Heart right ventricle (tissue), 16 donors: ENCODE measurements at regions not wholly inside any gene's neighbourhood (a gene's known extent, or its start where the extent isn't known, plus 50 kb on each side); places are given as distances from the start of the nearest gene placed in this dataset.
A peak's percentile ranks its signal among the peaks of the same experiment; 100 is the strongest.
"Not testable (repeated sequence)": the region's sequence is repeated elsewhere in the genome, so short reads cannot be mapped to it uniquely, and the experiment has no call there.

Experiments used
- ATAC-seq, 8 donors: fragments of 200-7000 bp; cut with Tn5 transposase; one replicate each; pipeline ENCODE4 v1.9.1; 2020; ENCODE audit warnings: mild to moderate bottlenecking in 8 of 8, moderate library complexity in 8 of 8, moderate number of reproducible peaks in 1 of 8
- DNase-seq, 2 donors: peaks; one replicate each; pipeline ENCODE4 v3.0.0-alpha.2; 2020
- H3K27ac ChIP-seq, 10 donors: fragments of 200-600 bp; sonication (generic) in 2 of 10; one replicate each; pipeline versions ENCODE4 v1.5.0 to v1.8.0; 2020 to 2022; ENCODE audit warnings: mild to moderate bottlenecking in 3 of 10
- H3K27me3 ChIP-seq, 7 donors: fragments of 200-600 bp; one replicate each; pipeline ENCODE4 v1.8.0; 2021 to 2022; ENCODE audit warnings: mild to moderate bottlenecking in 2 of 7
- H3K36me3 ChIP-seq, 9 donors: fragments of 200-600 bp; sonication (generic) in 1 of 9; one replicate each; pipeline versions ENCODE4 v1.5.0 to v1.8.0; 2020 to 2022; ENCODE audit warnings: mild to moderate bottlenecking in 2 of 9
- H3K4me1 ChIP-seq, 9 donors: fragments of 200-600 bp; sonication (generic) in 1 of 9; one replicate each; pipeline versions ENCODE4 v1.5.0 to v1.8.0; 2020 to 2022; ENCODE audit warnings: mild to moderate bottlenecking in 4 of 9
- H3K4me3 ChIP-seq, 10 donors: fragments of 200-600 bp; sonication (generic) in 2 of 10; one replicate each; pipeline versions ENCODE4 v1.5.0 to v1.8.0; 2020 to 2022; ENCODE audit warnings: mild to moderate bottlenecking in 7 of 10, moderate library complexity in 2 of 10
- H3K9me3 ChIP-seq, 11 donors: fragments of 200-600 bp in 10 of 11; sonication (generic) in 2 of 11; one replicate each; pipeline versions ENCODE4 v1.5.0 to v1.8.0; 2013 to 2022; ENCODE audit warnings: mild to moderate bottlenecking in 2 of 11, control low read depth in 1 of 11, moderate library complexity in 1 of 11
- CTCF ChIP-seq, 9 donors: fragments of 200-600 bp; sonication (generic) in 2 of 9; IDR thresholded peaks; one replicate each; pipeline versions ENCODE4 v1.5.0 to v1.8.0; 2021 to 2022; ENCODE audit warnings: antibody characterized with exemption in 9 of 9, mild to moderate bottlenecking in 5 of 9, moderate library complexity in 1 of 9
- WGBS, 2 donors: extraction: QIAGEN DNeasy Blood & Tissue Kit; methylation state at CpG; one replicate each; pipeline ENCODE4 v1.1.7; 2013; ENCODE audit warnings: inconsistent platforms in 1 of 2; 5-methylcytosine and 5-hydroxymethylcytosine counted together
- intact Hi-C, 10 donors: fragments of 100-400 bp; cut with DNase I; formaldehyde crosslinking; loops; one replicate each; pipeline versions ENCODE4 v1.11.1 to v1.14.2; 2022
- donor health status: Arrhythmogenic right ventricular cardiomyopathy.
- donor health status: ischemic (EF 13 %, LVEDD 7.1; RV severe dilation, severe dysfunction).
- donor health status: healthy with polysubstance abuse.
- donor health status: DM: no; HTN: yes; CAD: no.
- donor health status: DM: no; HTN: no; CAD: no.
- donor health status: ischemic (EF 25% LVEDD 6.9; RV normal size, moderate dysfunction).
- donor health status: ischemic (EF 25% LVEDD 5.7; RV mildly dilated, moderate dysfunction).
- donor health status: healthy.
- donor health status: DM: yes; HTN: yes; CAD: no.
- donor health status: Ischemic cardiomyopathy.
- donor health status: ischemic (EF 35%, LVEDD 5.7; RV mildly dilated, moderate dysfunction).
- donor health status: nonischemic (EF 11% LVEDD 7.7; RV severe dilation, severe dysfunction).
- donor health status: DM: yes; HTN: yes; CAD: no.
- donor health status: PGD.
- donor health status: ischemic (EF 29% LVEDD 5.4; RV normal size, mild dysfunction).
- donor health status: nonischemic (EF 23%, LVEDD 6.1; RV moderate dilation, normal function).

GRCh38 chr18:14978191-14978590 is 230.2 kb downstream of the ANKRD30B start:
- Histone ChIP-seq H3K4me3 (no peak overlapping the region), H3K9me3 (no peaks in the 10 kb centered on the region), H3K27me3 (peaks cover 0 to 19% (median 7%) of the 10 kb centered on the region in 7 donors), H3K4me1 (no peaks in the 10 kb centered on the region), H3K36me3 (no peaks in the 10 kb centered on the region), H3K27ac (no peak overlapping the region)
- DNase-seq (no peak), ATAC-seq (no peak)
- intact Hi-C loops = no loop called here
- TF ChIP-seq CTCF (IDR thresholded peaks at IDR 0.05) = no peak
- 74 to 84% methylated on average over 3 of the region's 3 CpGs for WGBS, 2 donors

DNA sequence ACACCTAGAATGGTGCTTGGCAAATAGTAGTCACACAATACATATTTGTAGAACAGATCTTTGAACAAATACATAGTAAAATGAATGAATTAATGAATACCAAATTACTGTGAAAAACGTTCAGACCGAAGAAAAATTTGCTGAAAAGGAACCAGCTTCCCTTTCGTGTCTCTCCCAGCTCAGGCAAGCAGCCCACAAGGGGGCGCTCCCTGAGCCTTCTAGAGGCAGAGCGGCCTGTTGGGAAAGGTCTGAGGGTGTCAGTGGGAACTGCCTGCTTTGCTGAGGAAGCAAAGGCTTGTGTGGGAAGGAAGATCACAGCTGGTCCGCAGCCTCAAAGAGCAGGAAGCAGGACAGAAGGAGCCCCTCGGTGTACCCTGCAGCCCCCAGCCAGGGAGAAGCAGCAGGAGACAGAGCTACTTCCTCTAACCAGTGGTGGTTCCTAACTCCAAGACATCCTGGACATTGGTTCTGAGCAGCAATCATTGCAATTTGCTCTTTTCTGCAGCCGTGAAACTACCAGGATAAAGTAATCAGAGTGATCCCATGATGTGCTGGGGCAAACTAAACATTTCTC is 231.1 kb downstream of the ANKRD30B start:
- peaks cover 0 to 19% (median 7%) of the 10 kb centered on the region in 7 donors for H3K27me3 ChIP-seq
- no peaks in the 10 kb centered on the region for H3K4me1 ChIP-seq
- DNase-seq (no peak), ATAC-seq (no peak)
- no peaks in the 10 kb centered on the region for H3K9me3 ChIP-seq
- peak in 7 of 9 donors; percentile 40 to 54 (median 44) for TF ChIP-seq CTCF (IDR thresholded peaks at IDR 0.05)
- H3K36me3 ChIP-seq = no peaks in the 10 kb centered on the region
- H3K27ac ChIP-seq = no peak overlapping the region
- WGBS, 2 donors = 23 to 30% methylated on average over 8 of the region's 8 CpGs
- H3K4me3 ChIP-seq = no peak overlapping the region
- intact Hi-C loops = no loop called here

- DNase-seq (no peak), ATAC-seq (no peak)
- intact Hi-C loops = no loop called here
- Histone ChIP-seq H3K4me3 (no peak overlapping the region), H3K36me3 (no peaks in the 10 kb centered on the region), H3K27ac (no peak overlapping the region), H3K27me3 (peaks cover 0 to 19% (median 7%) of the 10 kb centered on the region in 7 donors), H3K9me3 (no peaks in the 10 kb centered on the region), H3K4me1 (no peaks in the 10 kb centered on the region)
- whole genome bisulfite sequencing, 2 donors = 60 to 69% methylated on average over 3 of the region's 3 CpGs
- no peak for TF ChIP-seq CTCF (IDR thresholded peaks at IDR 0.05)
Measured at GRCh38 chr18:14979875-14980274, 231.9 kb downstream of the ANKRD30B start.

DNA sequence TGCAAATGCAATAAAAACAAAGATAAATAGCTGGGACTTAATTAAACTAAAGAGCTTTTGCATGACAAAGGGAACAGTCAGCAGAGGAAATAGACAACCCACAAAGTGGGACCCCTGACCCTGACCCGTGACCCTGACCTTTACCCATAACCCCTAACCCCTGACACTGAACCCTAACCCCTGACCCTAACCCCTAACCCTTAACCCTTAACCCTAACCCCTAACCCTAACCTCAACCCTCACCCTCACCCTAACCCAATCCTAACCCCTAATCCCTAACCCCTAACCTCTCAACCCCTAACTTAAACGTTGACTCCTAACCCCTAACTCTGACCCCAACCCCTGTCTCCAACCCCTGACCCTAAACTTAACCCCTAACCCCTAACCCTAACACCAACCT is 236.6 kb downstream of the ANKRD30B start:
- H3K4me1 ChIP-seq, DNase-seq, ATAC-seq, H3K27me3 ChIP-seq, H3K27ac ChIP-seq, H3K36me3 ChIP-seq, H3K4me3 ChIP-seq, intact Hi-C loops: not testable (repeated sequence)
- peaks cover 0 to 15% (median 0%) of the 10 kb centered on the region in 11 donors for H3K9me3 ChIP-seq
- WGBS, 2 donors = 21 to 43% methylated on average over 2 of the region's 2 CpGs

- H3K4me3 ChIP-seq, intact Hi-C loops, H3K27ac ChIP-seq, ATAC-seq, DNase-seq, H3K4me1 ChIP-seq, H3K27me3 ChIP-seq, H3K36me3 ChIP-seq: not testable (repeated sequence)
- 87 to 89% methylated on average over 20 of the region's 20 CpGs for WGBS, 2 donors
- peaks cover 0 to 15% (median 0%) of the 10 kb centered on the region in 11 donors for H3K9me3 ChIP-seq
Measured at GRCh38 chr18:14985291-14986013, 237.5 kb downstream of the ANKRD30B start.

DNA sequence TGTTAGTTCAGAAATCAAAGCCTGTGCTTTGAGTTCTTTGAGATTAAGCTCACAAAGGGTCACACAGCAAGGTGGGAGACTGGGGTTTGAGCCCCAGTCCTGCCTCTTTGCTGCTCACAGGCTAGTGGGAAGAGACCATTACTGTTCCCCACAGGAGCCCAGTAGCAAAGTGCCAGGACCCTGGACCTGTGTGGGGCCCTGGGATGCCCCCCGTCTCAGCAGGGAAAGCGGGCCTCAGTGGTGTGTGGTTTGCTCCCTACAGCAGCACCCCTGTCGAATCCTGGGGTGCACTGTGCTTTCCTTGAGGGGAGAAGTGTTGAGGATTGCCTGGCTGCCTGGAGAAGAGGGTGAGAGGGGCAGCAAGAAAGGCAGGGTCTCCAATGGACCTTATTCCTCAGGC is 239.4 kb downstream of the ANKRD30B start:
- H3K36me3 ChIP-seq, intact Hi-C loops, H3K4me1 ChIP-seq, H3K27ac ChIP-seq, H3K4me3 ChIP-seq, ATAC-seq, H3K27me3 ChIP-seq, DNase-seq: not testable (repeated sequence)
- WGBS, 2 donors = 59 to 72% methylated on average over 3 of the region's 3 CpGs
- peaks cover 0 to 15% (median 0%) of the 10 kb centered on the region in 11 donors for H3K9me3 ChIP-seq

GRCh38 chr18:14987960-14988710 is 240.2 kb downstream of the ANKRD30B start:
- 58 to 70% methylated on average over 8 of the region's 8 CpGs for WGBS, 2 donors
- H3K36me3 ChIP-seq, intact Hi-C loops, H3K27ac ChIP-seq, ATAC-seq, H3K4me3 ChIP-seq, H3K4me1 ChIP-seq, H3K27me3 ChIP-seq, DNase-seq: not testable (repeated sequence)
- H3K9me3 ChIP-seq = peaks cover 0 to 15% (median 0%) of the 10 kb centered on the region in 11 donors

GRCh38 chr18:14989569-14989968 is 241.6 kb downstream of the ANKRD30B start:
- H3K27me3 ChIP-seq, H3K4me3 ChIP-seq, H3K27ac ChIP-seq, DNase-seq, H3K36me3 ChIP-seq, H3K4me1 ChIP-seq, intact Hi-C loops, ATAC-seq: not testable (repeated sequence)
- 71 to 72% methylated on average over 3 of the region's 3 CpGs for WGBS, 2 donors
- H3K9me3 ChIP-seq = peaks cover 0 to 15% (median 0%) of the 10 kb centered on the region in 11 donors
